ENCODE measurements at regions not wholly inside any gene's neighbourhood (a gene's known extent, or its start where the extent isn't known, plus 50 kb on each side); places are given as distances from the start of the nearest gene placed in this dataset.
"Not testable (repeated sequence)": the region's sequence is repeated elsewhere in the genome, so short reads cannot be mapped to it uniquely, and the experiment has no call there.

DNA sequence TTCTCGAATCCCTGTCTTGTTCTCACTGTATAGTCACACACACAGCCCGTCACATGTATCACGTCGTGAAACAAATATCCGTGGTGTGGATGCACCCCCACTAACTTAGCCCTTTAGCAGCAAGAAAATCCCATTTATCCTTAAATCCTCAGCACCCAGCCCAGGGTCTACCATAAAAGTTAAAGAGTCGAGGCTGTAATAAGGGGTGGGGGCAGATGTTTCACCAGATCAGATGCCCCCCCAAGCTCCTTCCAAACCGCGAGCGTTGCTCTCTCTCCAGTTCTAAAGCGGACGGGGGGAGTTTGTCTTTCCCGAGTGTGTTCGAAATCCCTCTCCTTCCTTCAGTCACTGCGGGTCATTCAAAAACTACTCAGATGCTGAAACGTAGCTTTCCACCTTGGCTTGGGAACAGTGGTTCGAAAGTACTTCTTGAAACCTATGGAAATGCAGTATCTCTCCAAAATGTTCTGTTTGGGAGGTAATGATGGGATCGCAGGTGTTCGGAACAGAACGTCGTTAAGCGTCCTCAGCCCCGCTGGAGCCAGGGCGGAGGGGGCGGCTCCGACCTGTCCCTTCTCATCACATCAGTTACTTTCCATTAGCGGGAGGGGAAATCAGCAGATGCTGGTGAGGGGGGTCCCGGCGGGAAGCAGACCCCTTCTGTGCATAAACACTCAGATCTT, 156.2 kb downstream of the BRD1 start:
- TF ChIP-seq CTCF (IDR thresholded peaks at IDR 0.05): no peak
- H3K4me3 ChIP-seq: peak overlapping the region; percentile 52
- H3K9me3 ChIP-seq: no peaks in the 10 kb centered on the region
- ATAC-seq (no peak), DNase-seq (no peak)
- 10 to 11% (median 11%) methylated on average over 28 of the region's 28 CpGs for WGBS, 3 donors
- no peak overlapping the region for H3K27ac ChIP-seq
- intact Hi-C loops (cut with DNase I): no loop called here
- peaks cover 0 to 60% (median 10%) of the 10 kb centered on the region in 3 donors for H3K27me3 ChIP-seq (ENCODE audit: insufficient read depth in 3 of 3, low read length in 2 of 3)
- no peaks in the 10 kb centered on the region for H3K36me3 ChIP-seq (ENCODE audit: insufficient read depth in 1 of 2, low read depth in 1 of 2)
- H3K4me1 ChIP-seq: no peaks in the 10 kb centered on the region

- no peaks in the 10 kb centered on the region for H3K36me3 ChIP-seq (ENCODE audit: insufficient read depth in 1 of 2, low read depth in 1 of 2)
- intact Hi-C loops (cut with DNase I): no loop called here
- no peak for DNase-seq
These were observed 157.0 kb downstream of the BRD1 start for GRCh38 chr22:49670456-49671330.

GRCh38 chr22:49669969-49670455, 157.7 kb downstream of the BRD1 start:
- 5 to 6% (median 5%) methylated on average over 18 to 33 of the region's 33 CpGs for WGBS, 3 donors
- ATAC-seq; DNase-seq; H3K4me1 ChIP-seq; H3K9me3 ChIP-seq; H3K36me3 ChIP-seq (ENCODE audit: insufficient read depth in 1 of 2, low read depth in 1 of 2); intact Hi-C loops (cut with DNase I); H3K27ac ChIP-seq: not testable (repeated sequence)
- Histone ChIP-seq H3K4me3 (peak overlapping the region; percentile 52), H3K27me3 (ENCODE audit: insufficient read depth in 3 of 3, low read length in 2 of 3) (peaks cover 0 to 62% (median 10%) of the 10 kb centered on the region in 3 donors)

More at GRCh38 chr22:49670456-49671330, 157.0 kb downstream of the BRD1 start:
- no peaks in the 10 kb centered on the region for H3K4me1 ChIP-seq
- H3K27me3 ChIP-seq (ENCODE audit: insufficient read depth in 3 of 3, low read length in 2 of 3): peaks cover 0 to 60% (median 10%) of the 10 kb centered on the region in 3 donors
- no peak overlapping the region for H3K27ac ChIP-seq
- no peaks in the 10 kb centered on the region for H3K9me3 ChIP-seq
- no peak for ATAC-seq
- WGBS, 3 donors: 1 to 2% (median 1%) methylated on average over 37 to 69 of the region's 69 CpGs
- H3K4me3 ChIP-seq: peak overlapping the region; percentile 52
- TF ChIP-seq CTCF (IDR thresholded peaks at IDR 0.05): no peak

DNA sequence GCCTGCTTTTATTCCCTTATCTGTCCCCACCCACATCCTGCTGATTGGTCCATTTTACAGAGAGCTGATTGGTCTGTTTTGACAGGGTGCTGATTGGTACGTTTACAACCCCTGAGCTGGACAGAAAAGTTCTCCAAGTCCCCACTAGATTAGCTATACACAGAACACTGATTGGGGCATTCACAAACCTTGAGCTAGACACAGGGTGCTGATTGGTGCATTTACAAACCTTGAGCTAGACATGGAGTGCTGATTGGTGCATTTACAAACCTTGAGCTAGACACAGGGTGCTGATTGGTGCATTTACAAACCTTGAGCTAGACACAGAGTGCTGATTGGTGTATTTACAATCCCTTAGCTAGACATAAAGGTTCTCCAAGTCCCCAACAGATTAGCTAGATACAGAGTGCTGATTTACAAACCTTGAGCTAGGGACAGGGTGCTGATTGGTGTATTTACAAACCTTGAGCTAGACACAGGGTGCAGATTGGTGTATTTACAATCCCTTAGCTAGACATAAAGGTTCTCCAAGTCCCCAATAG, 158.2 kb downstream of the BRD1 start:
- ATAC-seq; H3K9me3 ChIP-seq; H3K36me3 ChIP-seq (ENCODE audit: insufficient read depth in 1 of 2, low read depth in 1 of 2); intact Hi-C loops (cut with DNase I); DNase-seq; H3K4me1 ChIP-seq; H3K4me3 ChIP-seq; H3K27ac ChIP-seq: not testable (repeated sequence)
- 75 to 90% (median 80%) methylated on average over 1 of the region's 1 CpG for WGBS, 3 donors
- H3K27me3 ChIP-seq (ENCODE audit: insufficient read depth in 3 of 3, low read length in 2 of 3): peaks cover 0 to 62% (median 10%) of the 10 kb centered on the region in 3 donors

GRCh38 chr22:49668402-49668801, 159.3 kb downstream of the BRD1 start:
- no peak for TF ChIP-seq CTCF (IDR thresholded peaks at IDR 0.05)
- no peaks in the 10 kb centered on the region for H3K36me3 ChIP-seq (ENCODE audit: insufficient read depth in 1 of 2, low read depth in 1 of 2)
- ATAC-seq (no peak), DNase-seq (no peak)
- H3K4me1 ChIP-seq: no peaks in the 10 kb centered on the region
- no peak overlapping the region for H3K4me3 ChIP-seq
- intact Hi-C loops (cut with DNase I): no loop called here
- WGBS, 3 donors: 82 to 87% (median 83%) methylated on average over 19 of the region's 19 CpGs
- H3K27me3 ChIP-seq (ENCODE audit: insufficient read depth in 3 of 3, low read length in 2 of 3): peaks cover 0 to 61% (median 15%) of the 10 kb centered on the region in 3 donors
- no peak overlapping the region for H3K27ac ChIP-seq
- H3K9me3 ChIP-seq: no peaks in the 10 kb centered on the region

Data from psoas muscle (tissue), 7 donors.